B cell (primary cell): ENCODE measurements at regions not wholly inside any gene's neighbourhood (a gene's known extent, or its start where the extent isn't known, plus 50 kb on each side); places are given as distances from the start of the nearest gene placed in this dataset.

Experiments
- ATAC-seq: fragments of 200-7000 bp; cut with Tn5 transposase; one replicate; pipeline ENCODE4 v1.10.0; 2021; ENCODE audit warnings: low read depth, mild to moderate bottlenecking, moderate number of reproducible peaks, moderate library complexity
- CTCF ChIA-PET: fragments of 350-600 bp; sonication (Branson Sonifier 250); formaldehyde crosslinking; loops from one replicate; lab custom pipeline; 2021; ENCODE audit warnings: antibody characterized with exemption, inconsistent platforms; lab: Charles Lee
- POLR2A ChIA-PET: fragments of 350-600 bp; sonication (Branson Sonifier 250); formaldehyde crosslinking; loops from one replicate; lab custom pipeline; 2021; ENCODE audit warnings: antibody characterized with exemption; lab: Charles Lee
- DNase-seq: peaks from one replicate; pipeline ENCODE4 v3.0.0; 2013
- H2AFZ ChIP-seq: 2 replicates; pipeline ENCODE4 v1.6.1; 2012; ENCODE audit warnings: mild to moderate bottlenecking, low read depth, low read length; ENCODE audit not compliant: insufficient read depth, poor library complexity, severe bottlenecking
- H3K27ac ChIP-seq, 2 donors: 1 replicate in 1 of 2; 2 replicates in 1 of 2; pipeline ENCODE4 v1.5.1; 2012 to 2013; ENCODE audit warnings: low read length in 2 of 2, mild to moderate bottlenecking in 2 of 2, moderate library complexity in 1 of 2
- H3K27me3 ChIP-seq, 4 experiments: fragments of 200-600 bp in 1 of 4; sonication (generic) in 1 of 4; replicated peaks in 1 of 4; 1 replicate in 2 of 4; 2 replicates in 2 of 4; pipeline versions ENCODE4 v1.6.1 to v1.7.0; 2013 to 2016; ENCODE audit warnings: low read length in 3 of 4, mild to moderate bottlenecking in 2 of 4, mixed read lengths in 1 of 4, moderate library complexity in 1 of 4; ENCODE audit not compliant: insufficient read depth in 4 of 4, control insufficient read depth in 3 of 4; ENCODE audit errors: control extremely low read depth in 1 of 4
- H3K36me3 ChIP-seq, 2 experiments: replicated peaks in 1 of 2; 1 replicate in 1 of 2; 2 replicates in 1 of 2; pipeline versions ENCODE4 v1.6.1 to v1.7.1; 2013; ENCODE audit warnings: low read length in 1 of 2; ENCODE audit not compliant: insufficient read depth in 2 of 2, control insufficient read depth in 1 of 2; ENCODE audit errors: control extremely low read depth in 1 of 2, extremely low read depth in 1 of 2
- H3K4me1 ChIP-seq, 2 donors: fragments of 200-600 bp in 1 of 2; sonication (generic) in 1 of 2; 1 replicate in 1 of 2; 2 replicates in 1 of 2; pipeline versions ENCODE4 v1.5.1 to v1.6.1; 2013 to 2017; ENCODE audit warnings: low read length in 2 of 2; ENCODE audit not compliant: control insufficient read depth in 2 of 2, insufficient read depth in 2 of 2
- H3K4me2 ChIP-seq: replicated peaks from 2 replicates; pipeline ENCODE3; 2012; ENCODE audit warnings: mild to moderate bottlenecking, low read depth, low read length; ENCODE audit not compliant: poor library complexity, severe bottlenecking
- H3K4me3 ChIP-seq, 5 experiments: fragments of 200-600 bp in 1 of 5; sonication (generic) in 1 of 5; 1 replicate in 3 of 5; 2 replicates in 2 of 5; pipeline versions ENCODE4 v1.5.1 to v1.7.0; 2011 to 2016; ENCODE audit warnings: low read length in 4 of 5, mild to moderate bottlenecking in 4 of 5, low read depth in 2 of 5, control low read depth in 1 of 5, moderate library complexity in 1 of 5; ENCODE audit not compliant: insufficient read depth in 1 of 5; ENCODE audit errors: control extremely low read depth in 1 of 5, extremely low read depth in 1 of 5
- H3K79me2 ChIP-seq: fragments of 200-600 bp; sonication (generic); one replicate; pipeline ENCODE4 v1.6.0; 2016; ENCODE audit warnings: low read length; ENCODE audit not compliant: control insufficient read depth, insufficient read depth
- H3K9ac ChIP-seq: fragments of 200-600 bp; sonication (generic); 2 replicates; pipeline ENCODE4 v1.6.1; 2017; ENCODE audit warnings: mild to moderate bottlenecking, low read length, moderate library complexity
- H3K9me3 ChIP-seq, 3 donors: one replicate each; pipeline versions ENCODE4 v1.6.1 to v1.7.1; 2013; ENCODE audit warnings: low read length in 2 of 3; ENCODE audit not compliant: control insufficient read depth in 2 of 3, insufficient read depth in 1 of 3; ENCODE audit errors: control extremely low read depth in 1 of 3
- H4K20me1 ChIP-seq: 2 replicates; pipeline ENCODE4 v1.6.0; 2012; ENCODE audit warnings: mild to moderate bottlenecking, low read length; ENCODE audit not compliant: insufficient read depth, control insufficient read depth, poor library complexity, severe bottlenecking
- H3K27ac Mint-ChIP-seq: one replicate; pipeline ENCODE4 v1.8.0; 2021; ENCODE audit warnings: mixed read lengths
- H3K27me3 Mint-ChIP-seq: one replicate; pipeline ENCODE4 v1.8.0; 2021; ENCODE audit warnings: mixed read lengths
- H3K4me1 Mint-ChIP-seq: one replicate; pipeline ENCODE4 v1.8.0; 2021; ENCODE audit warnings: mixed read lengths
- H3K4me3 Mint-ChIP-seq: one replicate; pipeline ENCODE4 v1.8.0; 2021; ENCODE audit warnings: mixed read lengths
- H3K9me3 Mint-ChIP-seq: one replicate; pipeline ENCODE4 v1.8.0; 2022; ENCODE audit warnings: mixed read lengths; ENCODE audit not compliant: insufficient read depth
- EZH2 ChIP-seq: IDR thresholded peaks from 2 replicates; pipeline ENCODE4 v1.6.1; 2012; ENCODE audit warnings: borderline replicate concordance, low read depth, mild to moderate bottlenecking, moderate library complexity, low read length; ENCODE audit not compliant: insufficient read depth, poor library complexity, severe bottlenecking
- WGBS: methylation state at CpG from one replicate; pipeline ENCODE4 v1.1.5; 2013; ENCODE audit warnings: missing lambda C conversion rate; ENCODE audit not compliant: insufficient coverage; 5-methylcytosine and 5-hydroxymethylcytosine counted together
- intact Hi-C: fragments of 100-400 bp; cut with micrococcal nuclease; formaldehyde crosslinking; loops from one replicate; pipeline ENCODE4 v1.10.0; 2022
- TF ChIP-seq, protein P1 (sequence below): fragments of 200-600 bp; IDR thresholded peaks from one replicate; pipeline ENCODE4 v1.8.0; 2022; ENCODE audit warnings: antibody characterized with exemption, mild to moderate bottlenecking

DNA sequence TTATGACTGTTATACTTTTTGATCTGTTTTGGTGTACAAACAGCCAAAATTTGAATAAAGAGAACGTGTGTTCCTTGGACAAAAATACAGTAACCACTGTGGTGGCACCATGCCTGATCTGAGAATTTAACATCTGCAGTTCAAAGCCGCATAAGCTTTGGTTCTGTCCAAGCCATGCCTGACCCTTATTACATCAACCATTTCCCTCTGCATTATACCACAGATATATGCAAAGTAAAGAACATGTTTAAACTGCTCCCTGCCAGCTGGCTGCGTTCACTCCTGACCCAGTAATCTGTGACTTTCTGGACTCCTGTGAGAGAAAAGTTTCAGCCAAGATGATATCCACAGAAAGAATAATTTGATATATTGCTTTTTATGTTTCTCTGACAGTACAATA lies 890.5 kb upstream of the ANO3 start:
- ChIA-PET POLR2A (no interaction called here), CTCF (no interaction called here)
- 83% methylated on average over 2 of the region's 3 CpGs for WGBS
- intact Hi-C loops = no loop called here
- Histone ChIP-seq H3K27ac (no peak overlapping the region), H3K4me2 (no peak overlapping the region), H3K9ac (no peak overlapping the region), H3K79me2 (no peaks in the 10 kb centered on the region), H4K20me1 (no peaks in the 10 kb centered on the region), H3K9me3 (no peaks in the 10 kb centered on the region), H3K36me3 (no peaks in the 10 kb centered on the region), H2AFZ (no peak overlapping the region), H3K27me3 (no peaks in the 10 kb centered on the region), H3K4me3 (no peak overlapping the region), H3K4me1 (no peaks in the 10 kb centered on the region)
- no peaks in the 10 kb centered on the region for H3K27me3 Mint-ChIP-seq
- TF ChIP-seq, protein P1, sequence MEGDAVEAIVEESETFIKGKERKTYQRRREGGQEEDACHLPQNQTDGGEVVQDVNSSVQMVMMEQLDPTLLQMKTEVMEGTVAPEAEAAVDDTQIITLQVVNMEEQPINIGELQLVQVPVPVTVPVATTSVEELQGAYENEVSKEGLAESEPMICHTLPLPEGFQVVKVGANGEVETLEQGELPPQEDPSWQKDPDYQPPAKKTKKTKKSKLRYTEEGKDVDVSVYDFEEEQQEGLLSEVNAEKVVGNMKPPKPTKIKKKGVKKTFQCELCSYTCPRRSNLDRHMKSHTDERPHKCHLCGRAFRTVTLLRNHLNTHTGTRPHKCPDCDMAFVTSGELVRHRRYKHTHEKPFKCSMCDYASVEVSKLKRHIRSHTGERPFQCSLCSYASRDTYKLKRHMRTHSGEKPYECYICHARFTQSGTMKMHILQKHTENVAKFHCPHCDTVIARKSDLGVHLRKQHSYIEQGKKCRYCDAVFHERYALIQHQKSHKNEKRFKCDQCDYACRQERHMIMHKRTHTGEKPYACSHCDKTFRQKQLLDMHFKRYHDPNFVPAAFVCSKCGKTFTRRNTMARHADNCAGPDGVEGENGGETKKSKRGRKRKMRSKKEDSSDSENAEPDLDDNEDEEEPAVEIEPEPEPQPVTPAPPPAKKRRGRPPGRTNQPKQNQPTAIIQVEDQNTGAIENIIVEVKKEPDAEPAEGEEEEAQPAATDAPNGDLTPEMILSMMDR = no peak
- no peak for TF ChIP-seq EZH2
- H3K9me3 Mint-ChIP-seq = peaks cover 3% of the 10 kb centered on the region
- DNase-seq = no peak
- ATAC-seq = no peak
- no peaks in the 10 kb centered on the region for H3K4me1 Mint-ChIP-seq
- no peak overlapping the region for H3K4me3 Mint-ChIP-seq
- no peak overlapping the region for H3K27ac Mint-ChIP-seq

DNA sequence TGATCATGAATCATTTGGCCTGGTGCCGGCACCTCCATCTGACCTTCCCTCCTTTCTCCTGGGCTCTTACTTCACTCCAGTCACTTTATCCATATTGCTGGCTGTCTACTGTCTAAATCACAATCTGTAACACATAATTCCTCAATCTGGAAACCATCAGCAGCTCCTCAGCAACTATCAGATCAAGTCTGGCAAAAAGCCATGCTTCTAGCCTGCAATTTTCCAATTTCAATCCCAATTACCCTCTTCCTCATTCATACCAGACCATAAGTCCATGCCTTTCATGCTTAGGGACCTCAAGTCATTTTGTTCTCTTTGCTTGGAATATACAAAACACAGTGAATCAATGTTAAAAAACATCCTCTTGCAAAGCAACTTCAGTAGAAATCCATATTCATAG lies 882.8 kb upstream of the ANO3 start:
- H3K27ac ChIP-seq = no peak overlapping the region
- TF ChIP-seq EZH2 = no peak
- H3K27me3 Mint-ChIP-seq = no peaks in the 10 kb centered on the region
- H3K4me2 ChIP-seq = no peak overlapping the region
- H3K79me2 ChIP-seq = no peaks in the 10 kb centered on the region
- intact Hi-C loops = no loop called here
- H3K27me3 ChIP-seq = no peaks in the 10 kb centered on the region
- no peaks in the 10 kb centered on the region for H4K20me1 ChIP-seq
- WGBS = 91% methylated on average over 1 of the region's 1 CpG
- peaks cover 5% of the 10 kb centered on the region for H3K9me3 Mint-ChIP-seq
- ChIA-PET POLR2A (no interaction called here), CTCF (no interaction called here)
- H3K9ac ChIP-seq = no peak overlapping the region
- ATAC-seq (no peak), DNase-seq (no peak)
- H3K9me3 ChIP-seq = no peaks in the 10 kb centered on the region
- no peak overlapping the region for H3K4me3 ChIP-seq
- H3K4me1 Mint-ChIP-seq = no peaks in the 10 kb centered on the region
- no peak overlapping the region for H2AFZ ChIP-seq
- no peak overlapping the region for H3K4me3 Mint-ChIP-seq
- no peak overlapping the region for H3K27ac Mint-ChIP-seq
- H3K4me1 ChIP-seq = no peaks in the 10 kb centered on the region
- no peaks in the 10 kb centered on the region for H3K36me3 ChIP-seq
